ENCODE measurements at regions not wholly inside any gene's neighbourhood (a gene's known extent, or its start where the extent isn't known, plus 50 kb on each side); places are given as distances from the start of the nearest gene placed in this dataset.

- H2BK15ac ChIP-seq (ENCODE audit: low read length): no peak overlapping the region
- no peak for TF ChIP-seq RXRA (IDR thresholded peaks at IDR 0.05; ENCODE audit: insufficient read depth, low read depth, low read length)
- no peak for TF ChIP-seq ASH2L (IDR thresholded peaks at IDR 0.05; ENCODE audit: low read length)
- no peak for TF ChIP-seq ATF3 (IDR thresholded peaks at IDR 0.05; ENCODE audit: insufficient read depth, low read depth, low read length)
- TF ChIP-seq TEAD4 (IDR thresholded peaks at IDR 0.05; ENCODE audit: low read depth, low read length): no peak
- no peak for TF ChIP-seq RNF2 (IDR thresholded peaks at IDR 0.05; ENCODE audit: borderline replicate concordance, low read depth, low read length, missing control alignments, poor library complexity, severe bottlenecking)
- no peak for TF ChIP-seq NRF1 (IDR thresholded peaks at IDR 0.05; ENCODE audit: low read depth, low read length)
- no peaks in the 10 kb centered on the region for H3K79me2 ChIP-seq (ENCODE audit: control insufficient read depth in 1 of 2, insufficient read depth in 2 of 2, low read length in 2 of 2)
- H4K91ac ChIP-seq (replicated peaks; ENCODE audit: insufficient read length, low read length): no peak overlapping the region
- no peak overlapping the region for H2BK120ac ChIP-seq (replicated peaks; ENCODE audit: low read depth, low read length)
- no peak overlapping the region for H3K14ac ChIP-seq (ENCODE audit: insufficient read length)
- no peak overlapping the region for H2AFZ ChIP-seq (ENCODE audit: low read length)
- H3K4ac ChIP-seq (replicated peaks; ENCODE audit: insufficient read length, low read depth, low read length): no peak overlapping the region
- H3K23ac ChIP-seq (ENCODE audit: insufficient read length): no peak overlapping the region
- CTCF ChIA-PET (ENCODE audit: partially characterized antibody): no interaction called here
- no peak overlapping the region for H4K5ac ChIP-seq (ENCODE audit: insufficient read length, low read depth, low read length)
- no peaks in the 10 kb centered on the region for H4K20me1 ChIP-seq (replicated peaks in 1 of 2; ENCODE audit: control insufficient read depth in 1 of 2, insufficient read depth in 2 of 2, low read length in 2 of 2)
- no peak overlapping the region for H2BK5ac ChIP-seq (ENCODE audit: low read depth, low read length)
- H3K9ac ChIP-seq (replicated peaks in 1 of 4; ENCODE audit: extremely low read depth in 1 of 4, low read depth in 3 of 4, low read length in 3 of 4): no peak overlapping the region
- peaks cover 2 to 4% of the 10 kb centered on the region in 2 experiments; a peak in 1 of 4 replicates for H3K9me3 ChIP-seq (ENCODE audit: insufficient read depth in 2 of 2, low read depth in 1 of 2, low read length in 1 of 2)
- no peaks in the 10 kb centered on the region for H3K36me3 ChIP-seq (ENCODE audit: control insufficient read depth in 2 of 4, insufficient read depth in 4 of 4, low read length in 3 of 4)
- H3K23me2 ChIP-seq (ENCODE audit: low read depth, low read length): peaks cover 3% of the 10 kb centered on the region; the same call in 1 of the 2 replicates
- H3K27ac ChIP-seq (ENCODE audit: low read depth, low read length): no peak overlapping the region
- POLR2A ChIA-PET (ENCODE audit: partially characterized antibody): no interaction called here
- H3K56ac ChIP-seq (replicated peaks; ENCODE audit: insufficient read length, low read depth, low read length): no peak overlapping the region
- H3K4me1 ChIP-seq (replicated peaks in 1 of 4; ENCODE audit: control insufficient read depth in 3 of 4, insufficient read depth in 4 of 4, low read length in 3 of 4): no peaks in the 10 kb centered on the region
- H3K18ac ChIP-seq (ENCODE audit: extremely low read depth, low read length): no peak overlapping the region
- DNase-seq (ENCODE audit: low read depth in 1 of 2, low spot score in 2 of 2) (no peak), FAIRE-seq (no peak)
- H3K79me1 ChIP-seq (ENCODE audit: low read depth, low read length): no peaks in the 10 kb centered on the region
- H3K27me3 ChIP-seq (replicated peaks in 1 of 4; ENCODE audit: control insufficient read depth in 3 of 4, extremely low read depth in 1 of 4, insufficient read depth in 3 of 4, low read length in 3 of 4): peaks cover 0 to 3% (median 0%) of the 10 kb centered on the region in 4 experiments; a peak in 1 of 7 replicates
- no peak overlapping the region for H2BK20ac ChIP-seq (ENCODE audit: low read length)
- H2BK12ac ChIP-seq (ENCODE audit: low read depth, low read length): no peak overlapping the region
- no peak overlapping the region for H3K4me3 ChIP-seq (ENCODE audit: extremely low read depth in 1 of 4, insufficient read depth in 2 of 4, low read depth in 3 of 4, low read length in 4 of 4)
- 73% methylated on average over 4 of the region's 4 CpGs; no CpG with 5 or more reads in 1 of the 2 experiments for WGBS, 2 experiments (ENCODE audit: extremely low coverage in 1 of 2, insufficient coverage in 1 of 2, insufficient read length in 1 of 2, insufficient replicate concordance in 2 of 2, low coverage in 1 of 2, low lambda C conversion rate in 2 of 2, missing lambda C conversion rate in 1 of 2)
- H4K8ac ChIP-seq (ENCODE audit: extremely low read depth, insufficient read depth, low read length): no peak overlapping the region
- no peak overlapping the region for H2AK5ac ChIP-seq (ENCODE audit: low read depth, low read length)
- no peak overlapping the region for H3K4me2 ChIP-seq (ENCODE audit: insufficient read depth in 1 of 2, low read depth in 2 of 2, low read length in 2 of 2)
Measured at GRCh38 chr6:170144571-170145271, 146.2 kb downstream of the DLL1 start.

Measured in H1 (cell line).